K562 (cell line): ENCODE measurements at regions not wholly inside any gene's neighbourhood (a gene's known extent, or its start where the extent isn't known, plus 50 kb on each side); places are given as distances from the start of the nearest gene placed in this dataset.

ENCODE experiments used
- ATAC-seq: fragments of 200-7000 bp; cut with Tn5 transposase; 3 replicates; pipeline ENCODE4 v1.9.1; 2020; ENCODE audit warnings: moderate library complexity
- BruUV-seq: library from RNA; stranded (reverse); fragments of 400-500 nt; replicated peaks from 2 replicates; lab custom pipeline; 2021; lab: Mats Ljungman, UMichigan
- CTCF ChIA-PET: fragments of 300-600 bp; formaldehyde crosslinking; extraction: SDS; loops from one replicate; lab custom pipeline; 2021; ENCODE audit warnings: low intra/inter-chr PET ratio; lab: Yijun Ruan, JAX
- POLR2A ChIA-PET: fragments of 300-600, 350-650 bp; sonication (Branson Sonifier 250); formaldehyde crosslinking; extraction: SDS; loops from one replicate; lab custom pipeline; 2021; ENCODE audit warnings: antibody characterized with exemption, inconsistent platforms; lab: Yijun Ruan, JAX
- DNase-seq, 4 experiments: peaks; one replicate each; pipeline versions ENCODE4 v3.0.0 to v3.0.0-alpha.2; 2011 to 2018; ENCODE audit warnings: low spot score in 3 of 4, mixed read lengths in 3 of 4; ENCODE audit errors: extremely low read depth in 1 of 4
- FAIRE-seq: peaks from 2 replicates; lab custom pipeline; 2011; peaks lifted over from hg19 to GRCh38; lab: Jason Lieb, UNC
- H2AFZ ChIP-seq: 2 replicates; pipeline ENCODE4 v1.6.0; 2011; ENCODE audit warnings: low read depth, low read length, control low read depth, inconsistent platforms
- H3K27ac ChIP-seq: fragments of 200-600 bp; 3 replicates; pipeline ENCODE4 v1.8.0; 2011; ENCODE audit warnings: low read depth, mild to moderate bottlenecking, control low read depth, inconsistent platforms, low read length, moderate library complexity, mixed read lengths; ENCODE audit errors: extremely low read depth
- H3K27me3 ChIP-seq, 2 experiments: fragments of 300-600 bp in 1 of 2; 2 replicates in 1 of 2; 3 replicates in 1 of 2; pipeline versions ENCODE4 v1.6.0 to v1.8.0; 2011; ENCODE audit warnings: inconsistent platforms in 2 of 2, low read length in 2 of 2, mild to moderate bottlenecking in 1 of 2, mixed read lengths in 1 of 2, moderate library complexity in 1 of 2; ENCODE audit not compliant: control insufficient read depth in 2 of 2, insufficient read depth in 2 of 2
- H3K36me3 ChIP-seq: fragments of 300-600 bp; 3 replicates; pipeline ENCODE4 v1.8.0; 2011; ENCODE audit warnings: mild to moderate bottlenecking, low read length, inconsistent platforms; ENCODE audit not compliant: control insufficient read depth, insufficient read depth
- H3K4me1 ChIP-seq, 2 experiments: fragments of 200-600 bp in 1 of 2; replicated peaks in 1 of 2; 2 replicates in 1 of 2; 3 replicates in 1 of 2; pipeline versions ENCODE4 v1.5.1 to v1.8.0; 2011; ENCODE audit warnings: inconsistent platforms in 2 of 2, low read length in 2 of 2, mild to moderate bottlenecking in 1 of 2, mixed read lengths in 1 of 2, moderate library complexity in 1 of 2; ENCODE audit not compliant: control insufficient read depth in 2 of 2, insufficient read depth in 2 of 2
- H3K4me2 ChIP-seq: 2 replicates; pipeline ENCODE4 v1.6.1; 2011; ENCODE audit warnings: low read length, control low read depth, inconsistent platforms, mixed read lengths; ENCODE audit not compliant: insufficient read depth
- H3K4me3 ChIP-seq: fragments of 200-600 bp; sonication (generic), shearing (Covaris generic); 2 replicates; pipeline ENCODE4 v1.5.1; 2016; ENCODE audit warnings: control low read depth, inconsistent platforms
- H3K79me2 ChIP-seq: fragments of 200-600 bp; 3 replicates; pipeline ENCODE4 v1.8.0; 2011; ENCODE audit warnings: low read length, inconsistent platforms; ENCODE audit not compliant: control insufficient read depth, insufficient read depth
- H3K9ac ChIP-seq, 2 experiments: 2 replicates each; pipeline versions ENCODE4 v1.6.0 to v1.6.1; 2011; ENCODE audit warnings: low read depth in 2 of 2, low read length in 2 of 2, control low read depth in 1 of 2, inconsistent platforms in 1 of 2, mild to moderate bottlenecking in 1 of 2, mixed read lengths in 1 of 2; ENCODE audit not compliant: insufficient read depth in 1 of 2
- H3K9me1 ChIP-seq: one replicate; pipeline ENCODE4 v1.6.0; 2011; ENCODE audit warnings: inconsistent platforms, mild to moderate bottlenecking, low read length, moderate library complexity; ENCODE audit not compliant: control insufficient read depth, insufficient read depth
- H3K9me3 ChIP-seq: replicated peaks from 2 replicates; pipeline ENCODE4 v1.5.1; 2011; ENCODE audit warnings: low read depth, low read length, inconsistent platforms; ENCODE audit not compliant: control insufficient read depth, insufficient read depth
- H4K20me1 ChIP-seq: replicated peaks from 2 replicates; pipeline ENCODE4 v1.6.1; 2011; ENCODE audit warnings: low read length, inconsistent platforms, mixed read lengths; ENCODE audit not compliant: control insufficient read depth, insufficient read depth
- CREB3L1 ChIP-seq: fragments of 450-650 bp; IDR thresholded peaks from 2 replicates; pipeline ENCODE4 v1.6.1; 2014; ENCODE audit warnings: low read depth, mild to moderate bottlenecking, moderate library complexity, borderline replicate concordance
- HNRNPH1 ChIP-seq: fragments of 200-400 bp; formaldehyde crosslinking; optimal IDR thresholded peaks from 2 replicates; pipeline ENCODE3; 2017; ENCODE audit warnings: low read depth, mild to moderate bottlenecking, low read length, moderate library complexity
- NFATC3 ChIP-seq: fragments of 450-650 bp; IDR thresholded peaks from 2 replicates; pipeline ENCODE4 v1.6.1; 2017; ENCODE audit warnings: mild to moderate bottlenecking
- WGBS: fragments of 100-300 bp; shearing (Covaris generic); methylation state at CpG from one replicate; pipeline ENCODE4 v1.1.6; 2016; ENCODE audit warnings: low coverage, mixed read lengths; ENCODE audit not compliant: insufficient coverage; ENCODE audit errors: missing lambda C conversion rate; 5-methylcytosine and 5-hydroxymethylcytosine counted together
- in situ Hi-C: fragments of 300-500 bp; cut with MboI; formaldehyde crosslinking; loops from 4 replicates; pipeline ENCODE4 v1.15.0; 2018; ENCODE audit warnings: inconsistent platforms, mixed read lengths
- intact Hi-C: fragments of 100-400 bp; cut with micrococcal nuclease; formaldehyde crosslinking; loops from 2 replicates; pipeline ENCODE4 v1.14.2; 2022

DNA sequence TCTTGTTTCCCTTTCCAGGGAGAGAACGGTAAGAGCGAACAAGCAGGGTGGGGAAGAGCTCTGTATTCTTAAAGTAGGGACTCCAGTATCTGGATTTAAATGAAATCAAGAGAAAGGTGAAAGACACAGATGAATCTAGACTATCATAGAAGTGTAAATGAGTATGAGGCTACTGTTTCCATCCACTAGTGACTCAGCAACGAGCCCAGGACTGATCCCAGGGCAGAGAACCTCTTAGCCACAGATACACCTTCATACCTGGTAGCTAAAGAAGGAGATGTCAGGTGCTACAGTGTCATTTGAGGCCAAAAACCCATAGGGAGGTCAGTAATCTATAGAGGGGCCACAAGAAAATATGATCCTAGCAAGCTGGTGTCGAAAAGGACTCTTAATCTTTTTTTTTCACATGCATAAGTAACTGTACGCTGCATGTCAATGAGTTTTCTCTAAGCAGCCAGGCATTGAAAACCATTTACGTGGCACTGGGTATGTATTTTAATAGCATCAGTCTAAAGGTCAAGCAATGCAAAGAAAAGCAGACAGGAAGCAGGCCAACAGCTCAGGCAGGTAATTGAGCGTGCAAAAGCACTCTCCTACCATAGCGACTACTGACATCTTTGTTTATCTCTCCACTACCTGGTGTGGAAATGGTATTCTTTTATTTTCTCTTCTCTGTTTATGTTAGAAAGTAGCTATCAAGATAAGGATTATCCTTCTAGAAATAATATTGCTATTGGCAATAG is 91.5 kb upstream of the EGR2 start:
- WGBS: 3% methylated on average over 8 of the region's 8 CpGs
- Histone ChIP-seq H3K4me1 (0 out of 5 replicates have a peak, but pooled peaks cover 0 to 4% of the 10 kb centered on the region in 2 experiments), H2AFZ (no peak overlapping the region), H3K36me3 (no peaks in the 10 kb centered on the region), H3K9me1 (no peaks in the 10 kb centered on the region), H4K20me1 (no peaks in the 10 kb centered on the region), H3K27me3 (no peaks in the 10 kb centered on the region), H3K79me2 (no peaks in the 10 kb centered on the region), H3K27ac (no peak overlapping the region), H3K9me3 (no peaks in the 10 kb centered on the region)
- POLR2A ChIA-PET: interaction anchor here (0.8 kb wide), 1 partner anchor 10 kb away, joined by 3 read pairs; no protein-coding TSS in a partner anchor
- ATAC-seq (no peak), FAIRE-seq (no peak)
- in situ Hi-C loops: no loop called here
- no peak for TF ChIP-seq HNRNPH1
- no peak for TF ChIP-seq CREB3L1
- TF ChIP-seq NFATC3: no peak
- TF ChIP-seq, all 486 proteins: peak for 0
- DNase-seq: no peak
- Histone ChIP-seq H3K4me2 (no peak overlapping the region), H3K9ac (no peak overlapping the region), H3K4me3 (no peak overlapping the region)
- intact Hi-C loops: no loop called here
- CTCF ChIA-PET: no interaction called here
- BruUV-seq: no TSS peak
